ENCODE measurements at regions not wholly inside any gene's neighbourhood (a gene's known extent, or its start where the extent isn't known, plus 50 kb on each side); places are given as distances from the start of the nearest gene placed in this dataset.

DNA sequence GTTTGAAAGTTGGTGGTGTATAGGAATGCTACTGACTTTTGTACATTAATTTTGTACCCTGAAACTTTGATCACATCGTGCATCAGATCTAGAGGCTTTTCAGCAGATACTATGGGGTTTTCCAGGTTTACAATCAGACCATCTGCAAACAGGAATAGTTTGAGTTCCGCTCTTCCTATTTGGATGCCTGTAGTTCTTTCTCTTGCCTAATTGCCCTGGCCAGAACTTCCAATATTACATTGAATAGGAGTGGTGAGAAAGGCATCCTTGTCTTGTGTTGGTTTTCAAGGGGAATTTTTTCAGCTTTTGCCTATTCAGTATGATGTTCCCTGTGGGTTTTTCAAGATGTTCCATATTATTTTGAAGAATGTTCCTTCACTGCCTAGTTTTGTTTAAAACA is 633.5 kb downstream of the KCNJ3 start:
- no peaks in the 10 kb centered on the region for H3K36me3 ChIP-seq
- H3K4me1 ChIP-seq (ENCODE audit: insufficient read depth), result no peaks in the 10 kb centered on the region
- H3K9me3 ChIP-seq, result no peaks in the 10 kb centered on the region
- H3K27me3 ChIP-seq, result no peaks in the 10 kb centered on the region
- intact Hi-C loops (cut with DNase I), result no loop called here
- no peak overlapping the region for H3K27ac ChIP-seq
- TF ChIP-seq, protein P1, sequence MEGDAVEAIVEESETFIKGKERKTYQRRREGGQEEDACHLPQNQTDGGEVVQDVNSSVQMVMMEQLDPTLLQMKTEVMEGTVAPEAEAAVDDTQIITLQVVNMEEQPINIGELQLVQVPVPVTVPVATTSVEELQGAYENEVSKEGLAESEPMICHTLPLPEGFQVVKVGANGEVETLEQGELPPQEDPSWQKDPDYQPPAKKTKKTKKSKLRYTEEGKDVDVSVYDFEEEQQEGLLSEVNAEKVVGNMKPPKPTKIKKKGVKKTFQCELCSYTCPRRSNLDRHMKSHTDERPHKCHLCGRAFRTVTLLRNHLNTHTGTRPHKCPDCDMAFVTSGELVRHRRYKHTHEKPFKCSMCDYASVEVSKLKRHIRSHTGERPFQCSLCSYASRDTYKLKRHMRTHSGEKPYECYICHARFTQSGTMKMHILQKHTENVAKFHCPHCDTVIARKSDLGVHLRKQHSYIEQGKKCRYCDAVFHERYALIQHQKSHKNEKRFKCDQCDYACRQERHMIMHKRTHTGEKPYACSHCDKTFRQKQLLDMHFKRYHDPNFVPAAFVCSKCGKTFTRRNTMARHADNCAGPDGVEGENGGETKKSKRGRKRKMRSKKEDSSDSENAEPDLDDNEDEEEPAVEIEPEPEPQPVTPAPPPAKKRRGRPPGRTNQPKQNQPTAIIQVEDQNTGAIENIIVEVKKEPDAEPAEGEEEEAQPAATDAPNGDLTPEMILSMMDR (IDR thresholded peaks at IDR 0.05), result no peak
- no peak for TF ChIP-seq POLR2A (IDR thresholded peaks at IDR 0.05)
- TF ChIP-seq EP300 (IDR thresholded peaks at IDR 0.05), result no peak
- WGBS, 3 donors, result 88 to 90% (median 90%) methylated on average over 2 of the region's 2 CpGs
- no peak overlapping the region for H3K4me3 ChIP-seq
- DNase-seq, result no peak

DNA sequence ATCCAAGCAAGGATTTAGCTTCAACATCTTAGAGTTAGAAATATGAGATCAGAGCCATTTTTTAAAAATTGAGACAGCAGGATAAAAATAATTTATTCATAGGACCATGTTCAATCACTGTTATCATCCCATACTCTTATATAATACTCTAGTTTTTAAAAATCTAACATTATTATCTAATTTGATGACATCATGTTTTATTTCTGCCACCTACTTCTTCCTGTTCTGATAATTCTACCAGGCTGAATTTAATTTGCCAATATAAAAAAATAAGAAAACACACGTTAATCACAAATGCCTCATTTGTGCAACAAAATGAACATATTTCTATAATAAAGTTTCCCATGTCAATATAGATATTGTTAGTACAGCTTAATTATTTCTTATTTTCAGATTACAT is 621.7 kb downstream of the KCNJ3 start:
- intact Hi-C loops (cut with DNase I), result no loop called here

GRCh38 chr2:155318710-155319109 is 620.2 kb downstream of the KCNJ3 start:
- intact Hi-C loops (cut with DNase I), result no loop called here
- Histone ChIP-seq H3K27ac (no peak overlapping the region), H3K9me3 (no peaks in the 10 kb centered on the region), H3K4me3 (no peak overlapping the region), H3K36me3 (no peaks in the 10 kb centered on the region), H3K4me1 (ENCODE audit: insufficient read depth) (no peaks in the 10 kb centered on the region), H3K27me3 (no peaks in the 10 kb centered on the region)
- DNase-seq, result no peak
- TF ChIP-seq POLR2A (IDR thresholded peaks at IDR 0.05) (no peak), EP300 (IDR thresholded peaks at IDR 0.05) (no peak)
- TF ChIP-seq, protein P1 (IDR thresholded peaks at IDR 0.05), result no peak
- WGBS, 3 donors, result 82 to 97% (median 87%) methylated on average over 2 of the region's 2 CpGs

More for the DNA sequence above, 621.7 kb downstream of the KCNJ3 start:
- Histone ChIP-seq H3K27ac (no peak overlapping the region), H3K4me1 (ENCODE audit: insufficient read depth) (no peaks in the 10 kb centered on the region), H3K27me3 (no peaks in the 10 kb centered on the region), H3K4me3 (no peak overlapping the region), H3K9me3 (no peaks in the 10 kb centered on the region), H3K36me3 (no peaks in the 10 kb centered on the region)
- 29 to 51% (median 44%) methylated on average over 1 of the region's 1 CpG for WGBS, 3 donors
- no peak for DNase-seq
- TF ChIP-seq EP300 (IDR thresholded peaks at IDR 0.05) (no peak), POLR2A (IDR thresholded peaks at IDR 0.05) (no peak)
- TF ChIP-seq, protein P1 (IDR thresholded peaks at IDR 0.05), result no peak

DNA sequence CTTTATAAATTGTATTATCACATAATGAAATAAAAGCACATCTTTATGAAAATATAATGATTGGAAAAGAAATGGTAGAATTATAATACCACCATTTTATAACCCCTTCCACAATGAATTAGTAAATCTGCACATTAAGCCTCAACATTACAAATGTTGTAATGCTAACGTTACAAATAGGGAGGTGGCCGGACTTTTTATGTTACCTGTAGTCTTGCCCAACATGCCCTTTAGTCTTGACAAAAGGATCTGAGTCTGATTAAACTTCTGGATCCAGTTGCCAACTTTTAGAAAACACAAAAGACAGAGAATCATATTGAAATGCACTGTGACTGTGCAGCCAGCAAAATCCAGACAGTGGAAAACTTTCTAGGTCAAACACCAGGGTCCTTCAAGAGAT is 617.3 kb downstream of the KCNJ3 start:
- Histone ChIP-seq H3K36me3 (no peaks in the 10 kb centered on the region), H3K4me3 (no peak overlapping the region), H3K9me3 (no peaks in the 10 kb centered on the region), H3K27ac (no peak overlapping the region), H3K27me3 (no peaks in the 10 kb centered on the region), H3K4me1 (ENCODE audit: insufficient read depth) (no peaks in the 10 kb centered on the region)
- WGBS, 3 donors, result 84 to 87% (median 85%) methylated on average over 2 of the region's 2 CpGs
- intact Hi-C loops (cut with DNase I), result no loop called here
- no peak for DNase-seq
- TF ChIP-seq, protein P1 (IDR thresholded peaks at IDR 0.05), result no peak
- TF ChIP-seq EP300 (IDR thresholded peaks at IDR 0.05) (no peak), POLR2A (IDR thresholded peaks at IDR 0.05) (no peak)

GRCh38 chr2:155310589-155310988 is 612.1 kb downstream of the KCNJ3 start:
- Histone ChIP-seq H3K36me3 (no peaks in the 10 kb centered on the region), H3K27ac (no peak overlapping the region), H3K9me3 (no peaks in the 10 kb centered on the region), H3K4me3 (no peak overlapping the region), H3K4me1 (ENCODE audit: insufficient read depth) (no peaks in the 10 kb centered on the region), H3K27me3 (no peaks in the 10 kb centered on the region)
- no peak for DNase-seq
- 1 to 10% (median 3%) methylated on average over 3 of the region's 3 CpGs for WGBS, 3 donors
- intact Hi-C loops (cut with DNase I), result no loop called here
- no peak for TF ChIP-seq EP300 (IDR thresholded peaks at IDR 0.05)
- TF ChIP-seq, protein P1 (IDR thresholded peaks at IDR 0.05), result no peak
- no peak for TF ChIP-seq POLR2A (IDR thresholded peaks at IDR 0.05)

All from ovary (tissue), 7 donors.